ENCODE measurements at regions not wholly inside any gene's neighbourhood (a gene's known extent, or its start where the extent isn't known, plus 50 kb on each side); places are given as distances from the start of the nearest gene placed in this dataset.

- H3K27ac ChIP-seq, result no peak overlapping the region
- H3K4me3 ChIP-seq (ENCODE audit: low read depth, low read length), result no peak overlapping the region
- in situ Hi-C loops (cut with HindIII; ENCODE audit: low pct_ligation_motif_present, low sequenced_read_pairs), result no loop called here
- TF ChIP-seq CTCF (IDR thresholded peaks at IDR 0.05; ENCODE audit: low read depth, low read length, missing control alignments), result no peak
- H3K27me3 ChIP-seq (replicated peaks), result no peaks in the 10 kb centered on the region
- DNase-seq, result no peak
- H3K36me3 ChIP-seq (replicated peaks), result no peaks in the 10 kb centered on the region
These were observed 114.7 kb upstream of the DOCK10 start for GRCh38 chr2:225156853-225157451.

DNA sequence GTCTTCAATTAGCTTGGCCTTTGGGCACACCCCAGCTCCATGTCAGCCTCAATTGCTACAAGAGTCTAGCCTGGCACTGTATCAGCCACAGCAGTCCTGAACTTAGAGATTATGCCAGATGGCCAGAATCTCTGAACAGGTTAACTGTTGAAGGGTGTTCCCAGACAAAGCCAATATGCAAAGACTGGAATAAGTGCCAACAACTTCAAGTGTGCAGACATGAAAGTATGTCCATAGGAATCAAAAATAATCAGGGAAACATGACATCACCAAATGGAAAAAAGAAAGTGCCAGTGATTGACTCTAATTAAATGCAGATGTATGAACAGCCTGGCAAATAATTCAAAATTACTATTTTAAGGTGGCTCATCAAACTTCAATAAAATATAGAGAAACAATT lies 98.5 kb upstream of the DOCK10 start:
- no peak for DNase-seq
- Histone ChIP-seq H3K27ac (no peak overlapping the region), H3K36me3 (replicated peaks) (no peaks in the 10 kb centered on the region), H3K27me3 (replicated peaks) (no peaks in the 10 kb centered on the region), H3K4me3 (ENCODE audit: low read depth, low read length) (no peak overlapping the region)
- no peak for TF ChIP-seq CTCF (IDR thresholded peaks at IDR 0.05; ENCODE audit: low read depth, low read length, missing control alignments)
- in situ Hi-C loops (cut with HindIII; ENCODE audit: low pct_ligation_motif_present, low sequenced_read_pairs), result no loop called here

- Histone ChIP-seq H3K36me3 (replicated peaks) (no peaks in the 10 kb centered on the region), H3K27me3 (replicated peaks) (no peaks in the 10 kb centered on the region), H3K27ac (no peak overlapping the region), H3K4me3 (ENCODE audit: low read depth, low read length) (no peak overlapping the region)
- DNase-seq, result no peak
- in situ Hi-C loops (cut with HindIII; ENCODE audit: low pct_ligation_motif_present, low sequenced_read_pairs), result no loop called here
- no peak for TF ChIP-seq CTCF (IDR thresholded peaks at IDR 0.05; ENCODE audit: low read depth, low read length, missing control alignments)
These were observed 95.7 kb upstream of the DOCK10 start for GRCh38 chr2:225137971-225138370.

GRCh38 chr2:225136552-225136951 lies 94.3 kb upstream of the DOCK10 start:
- in situ Hi-C loops (cut with HindIII; ENCODE audit: low pct_ligation_motif_present, low sequenced_read_pairs), result no loop called here
- Histone ChIP-seq H3K36me3 (replicated peaks) (no peaks in the 10 kb centered on the region), H3K4me3 (ENCODE audit: low read depth, low read length) (no peak overlapping the region), H3K27me3 (replicated peaks) (no peaks in the 10 kb centered on the region), H3K27ac (no peak overlapping the region)
- no peak for DNase-seq
- no peak for TF ChIP-seq CTCF (IDR thresholded peaks at IDR 0.05; ENCODE audit: low read depth, low read length, missing control alignments)

DNA sequence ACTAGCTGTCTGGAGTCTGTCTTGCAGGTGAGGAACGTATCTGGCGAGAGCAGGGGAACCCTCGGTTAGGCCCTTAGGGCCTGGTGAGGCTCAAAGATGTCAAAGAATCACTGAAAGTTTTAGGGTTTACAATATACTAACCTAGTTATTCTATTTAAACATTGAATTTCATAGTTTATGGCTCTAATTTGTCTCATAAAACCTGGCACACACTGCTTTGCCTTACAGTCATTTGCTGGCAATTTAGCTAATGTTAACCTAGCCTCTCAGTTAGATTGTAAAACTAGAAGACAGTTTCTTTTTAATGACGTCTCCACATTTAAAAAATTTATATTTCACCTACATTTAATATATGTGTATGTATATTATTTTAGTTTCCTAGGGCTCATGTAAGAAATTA lies 89.6 kb upstream of the DOCK10 start:
- H3K36me3 ChIP-seq (replicated peaks), result no peaks in the 10 kb centered on the region
- TF ChIP-seq CTCF (IDR thresholded peaks at IDR 0.05; ENCODE audit: low read depth, low read length, missing control alignments), result no peak
- DNase-seq, result no peak
- no peak overlapping the region for H3K27ac ChIP-seq
- H3K4me3 ChIP-seq (ENCODE audit: low read depth, low read length), result no peak overlapping the region
- H3K27me3 ChIP-seq (replicated peaks), result no peaks in the 10 kb centered on the region
- in situ Hi-C loops (cut with HindIII; ENCODE audit: low pct_ligation_motif_present, low sequenced_read_pairs), result no loop called here

DNA sequence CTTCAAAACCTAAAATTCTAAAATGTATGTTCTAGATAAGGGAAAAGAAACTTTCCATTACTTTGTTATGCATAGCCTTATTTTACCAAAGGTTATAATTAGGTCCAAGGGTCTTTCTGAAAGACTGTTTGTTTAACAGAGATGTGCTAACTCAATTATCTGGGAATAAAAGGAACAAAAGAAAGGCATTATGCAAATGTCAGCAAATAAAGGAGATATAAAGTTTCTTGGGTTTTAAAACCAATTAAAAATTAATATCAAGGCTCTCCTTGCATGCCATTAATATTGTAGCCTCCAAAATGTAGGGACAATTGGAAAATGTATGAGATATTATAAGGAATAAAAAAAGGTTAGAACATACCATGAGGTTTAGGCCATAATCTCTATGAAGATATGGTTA lies 87.8 kb upstream of the DOCK10 start:
- Histone ChIP-seq H3K36me3 (replicated peaks) (no peaks in the 10 kb centered on the region), H3K27me3 (replicated peaks) (no peaks in the 10 kb centered on the region), H3K27ac (no peak overlapping the region), H3K4me3 (ENCODE audit: low read depth, low read length) (no peak overlapping the region)
- no peak for TF ChIP-seq CTCF (IDR thresholded peaks at IDR 0.05; ENCODE audit: low read depth, low read length, missing control alignments)
- in situ Hi-C loops (cut with HindIII; ENCODE audit: low pct_ligation_motif_present, low sequenced_read_pairs), result no loop called here
- DNase-seq, result no peak
